Chondrocyte (in vitro differentiated cells): ENCODE measurements at regions not wholly inside any gene's neighbourhood (a gene's known extent, or its start where the extent isn't known, plus 50 kb on each side); places are given as distances from the start of the nearest gene placed in this dataset.
"Not testable (repeated sequence)": the region's sequence is repeated elsewhere in the genome, so short reads cannot be mapped to it uniquely, and the experiment has no call there.

Source experiments
- DNase-seq: peaks from one replicate; pipeline ENCODE4 v3.0.0; 2021; ENCODE audit warnings: mixed read lengths, low spot score
- H3K27ac Mint-ChIP-seq: one replicate; pipeline ENCODE4 v1.8.0; 2021; ENCODE audit warnings: mild to moderate bottlenecking, moderate library complexity, mixed read lengths; ENCODE audit not compliant: unreplicated experiment
- H3K27me3 Mint-ChIP-seq: 2 replicates; pipeline ENCODE4 v1.8.0; 2021; ENCODE audit warnings: low read depth, mixed read lengths
- H3K36me3 Mint-ChIP-seq: 2 replicates; pipeline ENCODE4 v1.8.0; 2021; ENCODE audit warnings: low read depth, mixed read lengths
- H3K4me1 Mint-ChIP-seq: 2 replicates; pipeline ENCODE4 v1.8.0; 2021; ENCODE audit warnings: low read depth, mild to moderate bottlenecking, mixed read lengths
- H3K4me3 Mint-ChIP-seq: one replicate; pipeline ENCODE4 v1.8.0; 2021; ENCODE audit warnings: mild to moderate bottlenecking, moderate library complexity, mixed read lengths; ENCODE audit not compliant: unreplicated experiment
- H3K9me3 Mint-ChIP-seq: 2 replicates; pipeline ENCODE4 v1.8.0; 2021; ENCODE audit warnings: low read depth, mixed read lengths
- CTCF ChIP-seq: fragments of 200-600 bp; sonication (generic); IDR thresholded peaks from 2 replicates; pipeline ENCODE4 v1.5.0; 2021; ENCODE audit warnings: antibody characterized with exemption, mild to moderate bottlenecking, moderate library complexity

- no peak for TF ChIP-seq CTCF
- H3K4me1 Mint-ChIP-seq: peaks cover 17% of the 10 kb centered on the region
- peaks cover 3% of the 10 kb centered on the region for H3K9me3 Mint-ChIP-seq
- no peak for DNase-seq
- H3K4me3 Mint-ChIP-seq: no peak overlapping the region
- H3K27ac Mint-ChIP-seq: no peak overlapping the region
- H3K27me3 Mint-ChIP-seq: peaks cover 1% of the 10 kb centered on the region
- H3K36me3 Mint-ChIP-seq: no peaks in the 10 kb centered on the region
These were observed 183.3 kb upstream of the KRR1 start for GRCh38 chr12:75694534-75695268.

- no peak overlapping the region for H3K4me3 Mint-ChIP-seq
- no peak for DNase-seq
- no peak overlapping the region for H3K27ac Mint-ChIP-seq
- peaks cover 18% of the 10 kb centered on the region for H3K4me1 Mint-ChIP-seq
- H3K9me3 Mint-ChIP-seq: no peaks in the 10 kb centered on the region
- no peak for TF ChIP-seq CTCF
- H3K36me3 Mint-ChIP-seq: no peaks in the 10 kb centered on the region
- peaks cover 1% of the 10 kb centered on the region for H3K27me3 Mint-ChIP-seq
These were observed 181.5 kb upstream of the KRR1 start for GRCh38 chr12:75692876-75693275.

DNA sequence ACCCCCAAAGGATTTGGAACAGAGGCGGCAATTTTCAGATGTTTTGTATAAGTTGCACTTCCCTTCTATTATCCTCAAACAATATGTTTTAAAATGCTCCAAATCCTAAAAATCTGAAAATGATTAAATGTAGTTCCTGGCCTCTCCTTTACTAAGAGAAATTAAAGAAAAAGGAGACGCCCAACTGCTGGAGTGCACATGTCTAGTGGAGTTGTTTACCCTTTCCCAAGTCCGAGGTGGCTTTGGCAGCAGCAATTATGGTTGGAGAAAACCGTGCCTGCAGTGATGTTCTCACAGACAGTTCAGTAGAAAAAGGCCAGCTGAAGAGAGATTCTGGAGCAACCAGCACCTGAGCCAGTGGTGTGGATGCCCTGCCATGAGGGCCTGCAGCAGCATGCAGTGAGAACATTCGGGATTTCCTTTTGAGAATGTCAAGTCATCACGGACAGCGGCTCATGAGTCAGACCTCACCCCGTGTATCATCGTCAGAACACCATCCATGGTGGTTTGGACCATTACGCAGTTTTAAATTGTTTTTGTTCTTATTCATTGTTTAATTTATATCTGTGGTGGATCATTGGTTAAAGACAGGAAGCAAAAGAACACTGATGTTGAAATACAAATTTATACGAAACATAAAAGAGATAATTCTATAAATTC lies 179.0 kb upstream of the KRR1 start:
- H3K4me3 Mint-ChIP-seq: peak overlapping the region; percentile 13
- H3K27ac Mint-ChIP-seq: peak overlapping the region; percentile 80
- H3K4me1 Mint-ChIP-seq: peaks cover 22% of the 10 kb centered on the region
- no peak for TF ChIP-seq CTCF
- no peak for DNase-seq
- H3K9me3 Mint-ChIP-seq: no peaks in the 10 kb centered on the region
- peaks cover 1% of the 10 kb centered on the region for H3K36me3 Mint-ChIP-seq
- no peaks in the 10 kb centered on the region for H3K27me3 Mint-ChIP-seq

DNA sequence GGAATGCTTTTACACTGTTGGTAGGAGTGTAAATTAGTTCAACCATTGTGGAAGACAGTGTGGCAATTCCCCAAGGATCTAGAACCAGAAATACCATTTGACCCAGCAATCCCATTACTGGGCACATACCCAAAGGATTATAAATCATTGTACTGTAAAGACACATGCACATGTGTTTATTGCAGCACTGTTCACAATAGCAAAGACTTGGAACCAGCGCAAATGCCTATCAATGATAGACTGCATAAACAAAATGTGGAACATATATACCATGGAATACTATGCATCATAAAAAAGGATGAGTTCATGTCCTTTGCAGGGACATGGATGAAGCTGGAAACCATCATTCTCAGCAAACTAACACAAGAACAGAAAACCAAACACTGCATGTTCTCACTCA lies 174.8 kb upstream of the KRR1 start:
- not testable (repeated sequence) for DNase-seq, H3K27me3 Mint-ChIP-seq, H3K9me3 Mint-ChIP-seq, H3K27ac Mint-ChIP-seq, H3K36me3 Mint-ChIP-seq, H3K4me3 Mint-ChIP-seq
- H3K4me1 Mint-ChIP-seq: peaks cover 20% of the 10 kb centered on the region

GRCh38 chr12:75685617-75686225 lies 174.3 kb upstream of the KRR1 start:
- no peak overlapping the region for H3K4me3 Mint-ChIP-seq
- no peak for DNase-seq
- no peak overlapping the region for H3K27ac Mint-ChIP-seq
- H3K36me3 Mint-ChIP-seq: peaks cover 7% of the 10 kb centered on the region
- H3K9me3 Mint-ChIP-seq: peaks cover 3% of the 10 kb centered on the region
- no peak for TF ChIP-seq CTCF
- H3K4me1 Mint-ChIP-seq: peaks cover 17% of the 10 kb centered on the region
- no peaks in the 10 kb centered on the region for H3K27me3 Mint-ChIP-seq
